MM.1S (cell line): ENCODE measurements at regions not wholly inside any gene's neighbourhood (a gene's known extent, or its start where the extent isn't known, plus 50 kb on each side); places are given as distances from the start of the nearest gene placed in this dataset.

Experiments used
- DNase-seq: peaks from one replicate; pipeline ENCODE4 v3.0.0-alpha.2; 2015
- H2AFZ ChIP-seq: fragments of 300-600 bp; sonication (generic); 2 replicates; pipeline ENCODE4 v1.6.0; 2016; ENCODE audit warnings: antibody characterized with exemption, low read length
- H3F3A ChIP-seq: fragments of 300-600 bp; sonication (generic); 2 replicates; pipeline ENCODE4 v1.6.1; 2016; ENCODE audit warnings: mild to moderate bottlenecking, antibody characterized with exemption, low read length, moderate library complexity, mixed read lengths; ENCODE audit not compliant: insufficient read depth
- H3K27ac ChIP-seq: fragments of 300-600 bp; sonication (generic); 2 replicates; pipeline ENCODE4 v1.5.1; 2016; ENCODE audit warnings: mild to moderate bottlenecking, low read length
- H3K27me3 ChIP-seq: fragments of 300-600 bp; sonication (generic); replicated peaks from 2 replicates; pipeline ENCODE4 v1.6.0; 2016; ENCODE audit warnings: low read length; ENCODE audit not compliant: insufficient read depth
- H3K36me3 ChIP-seq: fragments of 300-600 bp; sonication (generic); replicated peaks from 2 replicates; pipeline ENCODE4 v1.6.1; 2016; ENCODE audit warnings: mild to moderate bottlenecking, low read length, mixed read lengths; ENCODE audit not compliant: insufficient read depth
- H3K4me1 ChIP-seq: fragments of 300-600 bp; sonication (generic); 2 replicates; pipeline ENCODE4 v1.6.1; 2016; ENCODE audit warnings: low read length, mixed read lengths
- H3K4me2 ChIP-seq: fragments of 300-600 bp; sonication (generic); 2 replicates; pipeline ENCODE4 v1.6.0; 2016; ENCODE audit warnings: low read depth, low read length
- H3K4me3 ChIP-seq: fragments of 300-600 bp; sonication (generic); 2 replicates; pipeline ENCODE4 v1.5.1; 2016; ENCODE audit warnings: low read length, mixed read lengths
- H3K79me2 ChIP-seq: fragments of 300-600 bp; sonication (generic); 2 replicates; pipeline ENCODE4 v1.6.1; 2016; ENCODE audit warnings: mixed run types, low read length, mixed read lengths
- H3K9ac ChIP-seq: fragments of 300-600 bp; sonication (generic); 2 replicates; pipeline ENCODE4 v1.6.1; 2016; ENCODE audit warnings: low read length, mixed read lengths
- H3K9me2 ChIP-seq: fragments of 300-600 bp; sonication (generic); replicated peaks from 2 replicates; pipeline ENCODE4 v1.6.1; 2016; ENCODE audit warnings: mild to moderate bottlenecking, low read length, mixed read lengths; ENCODE audit not compliant: insufficient read depth
- H3K9me3 ChIP-seq: fragments of 300-600 bp; sonication (generic); replicated peaks from 2 replicates; pipeline ENCODE4 v1.6.1; 2016; ENCODE audit warnings: mild to moderate bottlenecking, low read length, mixed read lengths; ENCODE audit not compliant: insufficient read depth
- H4K20me1 ChIP-seq: fragments of 300-600 bp; sonication (generic); 2 replicates; pipeline ENCODE4 v1.6.1; 2016; ENCODE audit warnings: mild to moderate bottlenecking, low read length, moderate library complexity, mixed read lengths; ENCODE audit not compliant: insufficient read depth
- CTCF ChIP-seq: fragments of 300-600 bp; sonication (generic); IDR thresholded peaks from 2 replicates; pipeline ENCODE4 v1.5.1; 2016; ENCODE audit warnings: antibody characterized with exemption, low read length, mixed read lengths
- EZH2 ChIP-seq: fragments of 300-600 bp; sonication (generic); optimal IDR thresholded peaks from 2 replicates; pipeline ENCODE3; 2017; ENCODE audit warnings: low read depth, mild to moderate bottlenecking, antibody characterized with exemption, low read length, mixed read lengths
- EZH2phosphoT487 ChIP-seq: fragments of 300-600 bp; sonication (generic); IDR thresholded peaks from 2 replicates; pipeline ENCODE4 v1.6.1; 2018; ENCODE audit warnings: antibody characterized with exemption, low read length

DNA sequence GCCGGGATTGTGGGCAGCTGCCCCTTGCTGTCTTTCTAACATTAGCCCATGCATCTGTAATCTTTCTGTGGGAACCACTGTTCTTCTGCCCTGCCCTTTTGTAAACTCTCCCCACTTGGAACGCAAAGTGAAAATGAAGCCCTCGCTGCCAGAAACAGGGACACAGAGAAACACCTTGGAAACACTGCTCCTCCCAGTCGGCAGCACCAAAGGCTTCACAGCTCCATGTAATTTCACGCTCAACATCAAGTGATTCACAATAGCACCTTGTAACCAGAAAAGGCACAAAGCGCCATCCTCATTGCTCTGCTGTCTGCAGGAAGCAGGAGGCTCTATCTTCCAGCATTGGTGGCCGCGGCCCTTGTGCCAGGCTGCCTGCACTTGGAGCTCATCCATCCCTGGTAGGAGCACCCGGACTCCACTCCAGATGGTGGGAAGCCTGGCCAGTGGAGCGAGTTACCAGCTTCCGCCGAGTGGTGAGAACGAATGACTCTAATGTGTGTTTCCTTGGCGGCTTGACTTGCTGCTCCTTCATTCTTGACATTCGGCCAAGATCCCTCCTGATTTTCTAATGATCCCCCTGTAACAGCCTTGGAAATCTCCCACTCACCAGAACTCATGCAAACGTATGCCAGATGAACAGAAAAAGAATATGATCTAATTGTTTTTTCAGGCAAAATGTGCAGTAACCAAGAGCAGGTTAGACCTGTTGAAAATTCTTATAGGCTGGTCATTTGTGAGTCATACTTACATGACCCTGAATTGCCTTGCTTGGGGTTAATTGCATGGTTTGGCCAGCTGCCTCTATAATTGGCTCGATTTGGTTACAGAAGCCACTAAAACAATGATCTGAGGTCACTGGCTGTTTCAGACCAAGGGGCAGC lies 169.1 kb upstream of the CDYL start:
- Histone ChIP-seq H3K9ac (no peak overlapping the region), H4K20me1 (no peaks in the 10 kb centered on the region), H3K79me2 (no peaks in the 10 kb centered on the region), H3K9me2 (no peaks in the 10 kb centered on the region), H3K36me3 (no peaks in the 10 kb centered on the region), H2AFZ (no peak overlapping the region), H3K4me2 (no peak overlapping the region), H3K4me1 (no peaks in the 10 kb centered on the region), H3K9me3 (no peaks in the 10 kb centered on the region), H3K27me3 (no peaks in the 10 kb centered on the region), H3K27ac (no peak overlapping the region), H3F3A (no peaks in the 10 kb centered on the region), H3K4me3 (no peak overlapping the region)
- no peak for DNase-seq
- TF ChIP-seq EZH2phosphoT487 (no peak), EZH2 (no peak), CTCF (no peak)

- Histone ChIP-seq H3K4me2 (no peak overlapping the region), H3K79me2 (no peaks in the 10 kb centered on the region), H3F3A (no peaks in the 10 kb centered on the region), H3K9me3 (no peaks in the 10 kb centered on the region), H3K4me1 (no peaks in the 10 kb centered on the region), H3K27me3 (no peaks in the 10 kb centered on the region), H3K4me3 (no peak overlapping the region), H3K27ac (no peak overlapping the region), H3K36me3 (no peaks in the 10 kb centered on the region), H2AFZ (no peak overlapping the region), H3K9me2 (no peaks in the 10 kb centered on the region), H3K9ac (no peak overlapping the region), H4K20me1 (no peaks in the 10 kb centered on the region)
- no peak for TF ChIP-seq EZH2phosphoT487
- TF ChIP-seq EZH2, result no peak
- no peak for TF ChIP-seq CTCF
- DNase-seq, result no peak
Observed at GRCh38 chr6:4606016-4606415, 170.2 kb upstream of the CDYL start.

DNA sequence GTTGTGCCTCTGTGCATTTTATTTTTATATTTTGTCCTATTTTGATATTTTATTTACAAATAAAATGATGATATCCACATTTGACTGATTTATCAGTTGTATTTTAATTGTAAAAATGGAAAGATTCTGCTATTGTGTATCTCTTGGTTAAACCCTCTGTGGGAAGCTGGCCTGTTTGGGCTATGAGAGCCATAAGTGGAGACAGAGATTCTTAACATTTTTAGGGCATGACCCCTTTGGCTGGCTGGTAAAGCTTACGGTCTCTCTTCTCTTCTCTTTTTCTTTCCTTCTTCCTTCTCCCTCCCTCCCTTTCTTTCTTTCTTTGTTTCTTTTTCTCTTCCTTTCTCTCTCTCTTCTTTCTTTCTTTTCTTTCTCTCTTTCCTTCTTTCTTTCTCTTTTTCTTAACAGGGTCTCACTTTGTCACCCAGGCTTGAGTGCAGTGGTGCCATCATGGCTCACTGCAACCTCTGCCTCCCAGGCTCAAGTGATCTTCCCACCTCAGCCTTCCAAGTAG lies 172.3 kb upstream of the CDYL start:
- Histone ChIP-seq H3K4me3 (no peak overlapping the region), H3K9me3 (no peaks in the 10 kb centered on the region), H3K9ac (no peak overlapping the region), H3K9me2 (no peaks in the 10 kb centered on the region), H3K27ac (no peak overlapping the region), H3K79me2 (no peaks in the 10 kb centered on the region), H3K27me3 (no peaks in the 10 kb centered on the region), H3K36me3 (no peaks in the 10 kb centered on the region), H4K20me1 (no peaks in the 10 kb centered on the region), H3F3A (no peaks in the 10 kb centered on the region), H2AFZ (no peak overlapping the region), H3K4me2 (no peak overlapping the region), H3K4me1 (no peaks in the 10 kb centered on the region)
- DNase-seq, result no peak
- TF ChIP-seq EZH2phosphoT487, result no peak

DNA sequence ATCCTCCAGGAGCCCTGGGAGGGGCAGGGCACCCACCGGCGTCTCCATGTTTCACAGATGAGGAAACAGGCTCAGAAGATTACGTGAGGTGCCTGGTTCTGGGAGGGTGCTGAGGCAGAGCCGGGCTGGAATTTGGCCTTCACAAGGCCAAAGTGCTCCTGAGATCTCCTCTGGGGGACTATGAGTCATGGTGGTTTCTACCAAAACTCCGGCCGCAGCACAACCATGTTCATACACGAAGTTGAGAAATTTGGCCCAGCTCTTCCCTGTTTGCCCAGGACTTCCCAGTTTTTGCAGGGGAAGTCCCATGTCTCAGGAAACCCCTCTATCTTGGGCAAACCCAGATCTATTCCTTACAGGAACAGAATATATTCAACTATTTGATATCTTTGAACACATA lies 172.9 kb upstream of the CDYL start:
- no peak for DNase-seq

More for the DNA sequence above, 172.9 kb upstream of the CDYL start:
- Histone ChIP-seq H3K4me2 (no peak overlapping the region), H2AFZ (no peak overlapping the region), H3K9ac (no peak overlapping the region), H3K4me3 (no peak overlapping the region), H3K79me2 (no peaks in the 10 kb centered on the region), H3K9me2 (no peaks in the 10 kb centered on the region), H3K27ac (no peak overlapping the region), H3K36me3 (no peaks in the 10 kb centered on the region), H3K4me1 (no peaks in the 10 kb centered on the region), H4K20me1 (no peaks in the 10 kb centered on the region), H3K9me3 (no peaks in the 10 kb centered on the region), H3K27me3 (no peaks in the 10 kb centered on the region), H3F3A (no peaks in the 10 kb centered on the region)
- TF ChIP-seq EZH2, result no peak
- no peak for TF ChIP-seq CTCF
- no peak for TF ChIP-seq EZH2phosphoT487
